HEK293 (cell line): ENCODE measurements at regions not wholly inside any gene's neighbourhood (a gene's known extent, or its start where the extent isn't known, plus 50 kb on each side); places are given as distances from the start of the nearest gene placed in this dataset.

ENCODE experiments used
- CTCF ChIA-PET: fragments of 350-600 bp; formaldehyde crosslinking; extraction: SDS; loops from one replicate; lab custom pipeline; 2021; ENCODE audit warnings: antibody characterized with exemption; lab: Yijun Ruan, JAX
- POLR2A ChIA-PET: fragments of 300-600 bp; formaldehyde crosslinking; extraction: SDS; loops from one replicate; lab custom pipeline; 2020; ENCODE audit warnings: antibody characterized with exemption, inconsistent platforms; lab: Yijun Ruan, JAX
- H3K27ac ChIP-seq: fragments of 200-500 bp; sonication (Bioruptor generic); 2 replicates; pipeline ENCODE4 v1.5.1; 2014; ENCODE audit warnings: low read depth, low read length, control low read depth, inconsistent platforms; ENCODE audit errors: extremely low read depth
- H3K36me3 ChIP-seq, 2 experiments: fragments of 200-500 bp in 1 of 2; sonication (Bioruptor generic) in 1 of 2; 1 replicate in 1 of 2; 2 replicates in 1 of 2; pipeline ENCODE4 v1.5.1; 2014 to 2017; ENCODE audit warnings: inconsistent platforms in 2 of 2, low read length in 2 of 2; ENCODE audit not compliant: control insufficient read depth in 2 of 2, insufficient read depth in 1 of 2
- H3K4me1 ChIP-seq: fragments of 200-500 bp; sonication (Bioruptor generic); 2 replicates; pipeline ENCODE4 v1.5.1; 2014; ENCODE audit warnings: mild to moderate bottlenecking, low read length, inconsistent platforms; ENCODE audit not compliant: control insufficient read depth, insufficient read depth
- H3K4me3 ChIP-seq: 2 replicates; pipeline ENCODE4 v1.5.1; 2011; ENCODE audit warnings: low read depth, mild to moderate bottlenecking, control low read depth, low read length, moderate library complexity
- H3K9me3 ChIP-seq: fragments of 200-500 bp; sonication (Bioruptor generic); 2 replicates; pipeline ENCODE4 v1.5.1; 2014; ENCODE audit warnings: low read depth, low read length, inconsistent platforms; ENCODE audit not compliant: control insufficient read depth, insufficient read depth
- HOXA7 ChIP-seq: sonication (generic); formaldehyde crosslinking; IDR thresholded peaks from 2 replicates; pipeline ENCODE4 v1.8.1; 2022; ENCODE audit warnings: missing genetic modification reagents, borderline replicate concordance
- HOXD13 ChIP-seq: sonication (generic); formaldehyde crosslinking; IDR thresholded peaks from 2 replicates; pipeline ENCODE4 v1.8.0; 2022; ENCODE audit warnings: missing genetic modification reagents, borderline replicate concordance
- KLF1 ChIP-seq: fragments of 450-650 bp; formaldehyde crosslinking; IDR thresholded peaks from 2 replicates; pipeline ENCODE4 v1.5.1; 2016; ENCODE audit warnings: missing biosample characterization, missing genetic modification characterization
- REPIN1 ChIP-seq: fragments of 450-650 bp; formaldehyde crosslinking; IDR thresholded peaks from 2 replicates; pipeline ENCODE4 v1.5.1; 2017; ENCODE audit warnings: missing biosample characterization, missing genetic modification characterization, low read depth
- SALL2 ChIP-seq: fragments of 450-650 bp; formaldehyde crosslinking; IDR thresholded peaks from 2 replicates; pipeline ENCODE4 v1.5.0; 2017; ENCODE audit warnings: missing biosample characterization, mild to moderate bottlenecking, missing genetic modification characterization, borderline replicate concordance
- ZBTB21 ChIP-seq: fragments of 450-650 bp; formaldehyde crosslinking; IDR thresholded peaks from 2 replicates; pipeline ENCODE4 v1.5.1; 2017; ENCODE audit warnings: missing biosample characterization, missing genetic modification characterization
- ZEB2 ChIP-seq: fragments of 450-650 bp; formaldehyde crosslinking; IDR thresholded peaks from 2 replicates; pipeline ENCODE4 v1.5.1; 2016; ENCODE audit warnings: missing biosample characterization, missing genetic modification characterization
- ZFP69B ChIP-seq: fragments of 450-650 bp; formaldehyde crosslinking; IDR thresholded peaks from 2 replicates; pipeline ENCODE4 v1.5.1; 2016; ENCODE audit warnings: missing biosample characterization, missing genetic modification characterization
- ZIC2 ChIP-seq: fragments of 450-650 bp; formaldehyde crosslinking; IDR thresholded peaks from 2 replicates; pipeline ENCODE4 v1.5.1; 2016; ENCODE audit warnings: missing biosample characterization, missing genetic modification characterization
- ZNF112 ChIP-seq: fragments of 450-650 bp; formaldehyde crosslinking; IDR thresholded peaks from 2 replicates; pipeline ENCODE4 v1.5.0; 2017; ENCODE audit warnings: missing biosample characterization, missing genetic modification characterization
- ZNF16 ChIP-seq: fragments of 450-650 bp; formaldehyde crosslinking; IDR thresholded peaks from 2 replicates; pipeline ENCODE4 v1.5.1; 2016; ENCODE audit warnings: low read depth, missing biosample characterization, missing genetic modification characterization
- ZNF214 ChIP-seq: fragments of 450-650 bp; formaldehyde crosslinking; IDR thresholded peaks from 2 replicates; pipeline ENCODE4 v1.5.1; 2017; ENCODE audit warnings: missing biosample characterization, mild to moderate bottlenecking, missing genetic modification characterization, borderline replicate concordance
- ZNF223 ChIP-seq: fragments of 450-650 bp; formaldehyde crosslinking; IDR thresholded peaks from 2 replicates; pipeline ENCODE4 v1.5.1; 2016; ENCODE audit warnings: missing biosample characterization, missing genetic modification characterization
- ZNF239 ChIP-seq: fragments of 450-650 bp; formaldehyde crosslinking; IDR thresholded peaks from 2 replicates; pipeline ENCODE4 v1.5.1; 2016; ENCODE audit warnings: missing biosample characterization, missing genetic modification characterization
- ZNF335 ChIP-seq: fragments of 450-650 bp; formaldehyde crosslinking; conservative IDR thresholded peaks from 2 replicates; pipeline ENCODE4 v1.5.1; 2016; ENCODE audit warnings: missing biosample characterization, missing genetic modification characterization
- ZNF341 ChIP-seq: fragments of 450-650 bp; formaldehyde crosslinking; IDR thresholded peaks from 2 replicates; pipeline ENCODE4; 2016; ENCODE audit warnings: low read depth, missing biosample characterization, missing genetic modification characterization
- ZNF366 ChIP-seq: fragments of 450-650 bp; formaldehyde crosslinking; conservative IDR thresholded peaks from 2 replicates; pipeline ENCODE4 v1.5.1; 2016; ENCODE audit warnings: missing biosample characterization, missing genetic modification characterization
- ZNF423 ChIP-seq: fragments of 450-650 bp; formaldehyde crosslinking; IDR thresholded peaks from 2 replicates; pipeline ENCODE4 v1.5.1; 2016; ENCODE audit warnings: missing biosample characterization, missing genetic modification characterization
- ZNF521 ChIP-seq: fragments of 450-650 bp; formaldehyde crosslinking; IDR thresholded peaks from 2 replicates; pipeline ENCODE4 v1.5.1; 2017; ENCODE audit warnings: missing biosample characterization, mild to moderate bottlenecking, missing genetic modification characterization
- ZNF624 ChIP-seq: fragments of 450-650 bp; formaldehyde crosslinking; IDR thresholded peaks from 2 replicates; pipeline ENCODE4 v1.5.1; 2017; ENCODE audit warnings: missing biosample characterization, missing genetic modification characterization
- ZNF629 ChIP-seq: fragments of 450-650 bp; formaldehyde crosslinking; IDR thresholded peaks from 2 replicates; pipeline ENCODE4 v1.5.1; 2017; ENCODE audit warnings: missing biosample characterization, missing genetic modification characterization
- ZNF747 ChIP-seq: fragments of 450-650 bp; formaldehyde crosslinking; IDR thresholded peaks from 2 replicates; pipeline ENCODE4 v1.5.1; 2016; ENCODE audit warnings: missing biosample characterization, missing genetic modification characterization
- ZNF776 ChIP-seq: fragments of 450-650 bp; formaldehyde crosslinking; IDR thresholded peaks from 2 replicates; pipeline ENCODE4 v1.5.0; 2017; ENCODE audit warnings: missing biosample characterization, missing genetic modification characterization, borderline replicate concordance
- ZNF777 ChIP-seq: fragments of 450-650 bp; formaldehyde crosslinking; IDR thresholded peaks from 2 replicates; pipeline ENCODE4 v1.5.1; 2017; ENCODE audit warnings: missing biosample characterization, missing genetic modification characterization, borderline replicate concordance
- ZSCAN30 ChIP-seq: fragments of 450-650 bp; IDR thresholded peaks from 2 replicates; pipeline ENCODE4 v1.5.1; 2018; ENCODE audit warnings: missing biosample characterization, mild to moderate bottlenecking, missing genetic modification characterization, moderate library complexity
- TF ChIP-seq, protein P1 (sequence below): fragments of 450-650 bp; formaldehyde crosslinking; IDR thresholded peaks from 2 replicates; pipeline ENCODE4 v1.5.1; 2016; ENCODE audit warnings: missing biosample characterization, missing genetic modification characterization, low read depth
- TF ChIP-seq, protein P2 (sequence below): fragments of 450-650 bp; formaldehyde crosslinking; IDR thresholded peaks from 2 replicates; pipeline ENCODE4 v1.5.1; 2016; ENCODE audit warnings: missing biosample characterization, missing genetic modification characterization
- TF ChIP-seq, protein P3 (sequence below): fragments of 450-650 bp; formaldehyde crosslinking; IDR thresholded peaks from 2 replicates; pipeline ENCODE4 v1.5.1; 2017; ENCODE audit warnings: missing biosample characterization, missing genetic modification characterization
- TF ChIP-seq, protein P4 (sequence below): fragments of 450-650 bp; formaldehyde crosslinking; IDR thresholded peaks from 2 replicates; pipeline ENCODE4 v1.5.1; 2016; ENCODE audit warnings: missing biosample characterization, missing genetic modification characterization

DNA sequence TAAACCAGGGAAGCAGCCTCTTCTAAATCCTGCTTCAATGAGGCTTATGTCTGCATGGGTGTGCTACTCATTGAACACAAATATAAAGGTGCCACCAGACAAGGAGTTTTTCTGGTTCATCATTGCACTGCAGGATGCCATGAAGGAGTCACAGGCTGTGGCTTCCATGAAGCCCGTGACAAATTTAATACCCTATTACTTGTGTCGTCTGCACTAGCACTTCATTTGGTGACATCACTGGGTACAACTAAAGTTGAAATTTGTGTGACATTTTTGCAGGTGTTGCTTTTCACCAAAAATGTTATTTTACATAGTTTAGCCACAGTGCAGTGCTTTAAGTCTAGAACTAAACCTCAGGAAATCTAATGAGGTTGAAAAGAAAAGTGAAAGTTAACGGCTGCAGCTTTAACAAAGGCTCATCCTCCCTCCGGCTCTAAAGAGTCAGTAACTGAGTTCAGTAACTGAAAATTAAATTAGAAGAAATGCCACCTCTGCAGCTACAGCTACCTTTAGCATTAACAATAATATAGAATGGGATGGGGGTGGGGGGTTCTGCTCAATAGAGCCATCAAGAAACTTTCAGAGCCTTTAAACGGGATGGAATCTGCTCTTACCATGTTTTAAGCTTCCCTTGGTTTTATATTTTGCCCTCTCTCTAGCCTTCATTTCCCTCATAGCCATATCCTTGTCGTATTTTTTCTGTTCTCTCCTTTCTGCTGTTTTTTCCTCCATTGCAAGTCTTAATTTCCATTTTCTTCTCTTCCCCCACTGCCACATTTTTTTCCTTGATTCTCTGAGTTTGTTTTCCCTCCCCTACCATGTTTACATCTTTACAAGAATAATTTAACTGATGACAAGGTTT is 233.8 kb upstream of the TMEM161B start (continued):
- peak; percentile 60; the same call in 1 of the 2 replicates for TF ChIP-seq ZBTB21
- TF ChIP-seq ZNF341 (tag by site-specific recombination): peak; percentile 45; the same call in 1 of the 2 replicates
- no peak for TF ChIP-seq ZNF16 (tag by site-specific recombination)
- no peak for TF ChIP-seq ZNF521 (tag by site-specific recombination)
- TF ChIP-seq ZNF366: peak; percentile 31; the same call in 1 of the 2 replicates
- TF ChIP-seq ZNF777: no peak
- no peak for TF ChIP-seq ZNF624
- no peak for TF ChIP-seq ZNF214 (tag by site-specific recombination)
- TF ChIP-seq ZNF335: peak; percentile 53
- TF ChIP-seq ZNF223: no peak
- no peak for TF ChIP-seq ZNF239 (tag by site-specific recombination)
- no peak for TF ChIP-seq ZNF747
- TF ChIP-seq ZNF629 (tag by site-specific recombination): peak; percentile 77
- no peak for TF ChIP-seq ZNF423 (tag by site-specific recombination)
- no peak for TF ChIP-seq REPIN1 (tag by site-specific recombination)
- no peak for TF ChIP-seq HOXD13
- TF ChIP-seq KLF1 (tag by site-specific recombination): no peak
- TF ChIP-seq, protein P1, sequence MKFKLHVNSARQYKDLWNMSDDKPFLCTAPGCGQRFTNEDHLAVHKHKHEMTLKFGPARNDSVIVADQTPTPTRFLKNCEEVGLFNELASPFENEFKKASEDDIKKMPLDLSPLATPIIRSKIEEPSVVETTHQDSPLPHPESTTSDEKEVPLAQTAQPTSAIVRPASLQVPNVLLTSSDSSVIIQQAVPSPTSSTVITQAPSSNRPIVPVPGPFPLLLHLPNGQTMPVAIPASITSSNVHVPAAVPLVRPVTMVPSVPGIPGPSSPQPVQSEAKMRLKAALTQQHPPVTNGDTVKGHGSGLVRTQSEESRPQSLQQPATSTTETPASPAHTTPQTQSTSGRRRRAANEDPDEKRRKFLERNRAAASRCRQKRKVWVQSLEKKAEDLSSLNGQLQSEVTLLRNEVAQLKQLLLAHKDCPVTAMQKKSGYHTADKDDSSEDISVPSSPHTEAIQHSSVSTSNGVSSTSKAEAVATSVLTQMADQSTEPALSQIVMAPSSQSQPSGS (tag by site-specific recombination): 0 out of 2 replicates have a peak, but pooled peaks have one; percentile 48
- no peak for TF ChIP-seq ZIC2
- no peak for TF ChIP-seq ZEB2
- TF ChIP-seq, protein P2, sequence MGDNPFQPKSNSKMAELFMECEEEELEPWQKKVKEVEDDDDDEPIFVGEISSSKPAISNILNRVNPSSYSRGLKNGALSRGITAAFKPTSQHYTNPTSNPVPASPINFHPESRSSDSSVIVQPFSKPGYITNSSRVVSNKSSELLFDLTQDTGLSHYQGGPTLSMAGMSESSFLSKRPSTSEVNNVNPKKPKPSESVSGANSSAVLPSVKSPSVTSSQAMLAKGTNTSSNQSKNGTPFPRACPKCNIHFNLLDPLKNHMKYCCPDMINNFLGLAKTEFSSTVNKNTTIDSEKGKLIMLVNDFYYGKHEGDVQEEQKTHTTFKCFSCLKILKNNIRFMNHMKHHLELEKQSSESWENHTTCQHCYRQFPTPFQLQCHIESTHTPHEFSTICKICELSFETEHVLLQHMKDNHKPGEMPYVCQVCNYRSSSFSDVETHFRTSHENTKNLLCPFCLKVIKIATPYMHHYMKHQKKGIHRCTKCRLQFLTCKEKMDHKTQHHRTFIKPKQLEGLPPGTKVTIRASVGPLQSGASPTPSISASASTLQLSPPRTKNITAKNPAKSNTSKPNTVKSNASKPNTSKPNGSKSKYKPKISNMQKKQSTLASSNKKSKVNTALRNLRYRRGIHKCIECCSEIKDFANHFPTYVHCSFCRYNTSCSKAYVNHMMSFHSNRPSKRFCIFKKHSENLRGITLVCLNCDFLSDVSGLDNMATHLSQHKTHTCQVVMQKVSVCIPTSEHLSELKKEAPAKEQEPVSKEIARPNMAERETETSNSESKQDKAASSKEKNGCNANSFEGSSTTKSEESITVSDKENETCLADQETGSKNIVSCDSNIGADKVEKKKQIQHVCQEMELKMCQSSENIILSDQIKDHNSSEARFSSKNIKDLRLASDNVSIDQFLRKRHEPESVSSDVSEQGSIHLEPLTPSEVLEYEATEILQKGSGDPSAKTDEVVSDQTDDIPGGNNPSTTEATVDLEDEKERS (tag by site-specific recombination): no peak
- no peak for TF ChIP-seq HOXA7 (CRISPR knock-in tag)
- TF ChIP-seq ZNF112: no peak
- TF ChIP-seq ZNF776: no peak
- no peak for TF ChIP-seq SALL2 (tag by site-specific recombination)

DNA sequence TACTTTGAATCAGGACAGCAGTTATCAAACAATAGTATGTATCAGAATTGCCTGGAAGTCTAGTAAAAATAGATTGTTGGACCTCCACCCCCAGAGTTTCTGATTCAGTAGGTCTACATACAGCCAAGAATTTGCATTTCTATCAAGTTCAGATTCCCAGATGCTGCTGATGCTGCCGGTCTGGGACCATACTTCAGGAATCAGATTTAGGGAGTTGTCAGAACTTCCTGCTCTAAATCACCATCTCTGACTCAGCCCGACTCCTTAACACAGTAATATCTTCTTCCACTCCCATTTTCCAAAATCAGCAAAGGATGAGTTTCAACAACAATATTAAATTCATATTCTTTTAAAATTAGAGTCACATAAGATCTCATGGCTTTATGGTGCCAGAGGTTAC is 227.2 kb upstream of the TMEM161B start:
- Histone ChIP-seq H3K27ac (no peak overlapping the region), H3K4me3 (no peak overlapping the region), H3K4me1 (no peaks in the 10 kb centered on the region)
- CTCF ChIA-PET: interaction anchor here (1.0 kb wide), 1 partner anchor 16 kb away, joined by 5 read pairs; no protein-coding TSS in a partner anchor
- POLR2A ChIA-PET: no interaction called here
- no peak for TF ChIP-seq ZFP69B (tag by site-specific recombination)
- TF ChIP-seq, protein P3, sequence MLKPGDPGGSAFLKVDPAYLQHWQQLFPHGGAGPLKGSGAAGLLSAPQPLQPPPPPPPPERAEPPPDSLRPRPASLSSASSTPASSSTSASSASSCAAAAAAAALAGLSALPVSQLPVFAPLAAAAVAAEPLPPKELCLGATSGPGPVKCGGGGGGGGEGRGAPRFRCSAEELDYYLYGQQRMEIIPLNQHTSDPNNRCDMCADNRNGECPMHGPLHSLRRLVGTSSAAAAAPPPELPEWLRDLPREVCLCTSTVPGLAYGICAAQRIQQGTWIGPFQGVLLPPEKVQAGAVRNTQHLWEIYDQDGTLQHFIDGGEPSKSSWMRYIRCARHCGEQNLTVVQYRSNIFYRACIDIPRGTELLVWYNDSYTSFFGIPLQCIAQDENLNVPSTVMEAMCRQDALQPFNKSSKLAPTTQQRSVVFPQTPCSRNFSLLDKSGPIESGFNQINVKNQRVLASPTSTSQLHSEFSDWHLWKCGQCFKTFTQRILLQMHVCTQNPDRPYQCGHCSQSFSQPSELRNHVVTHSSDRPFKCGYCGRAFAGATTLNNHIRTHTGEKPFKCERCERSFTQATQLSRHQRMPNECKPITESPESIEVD (tag by site-specific recombination): no peak
- TF ChIP-seq, protein P4, sequence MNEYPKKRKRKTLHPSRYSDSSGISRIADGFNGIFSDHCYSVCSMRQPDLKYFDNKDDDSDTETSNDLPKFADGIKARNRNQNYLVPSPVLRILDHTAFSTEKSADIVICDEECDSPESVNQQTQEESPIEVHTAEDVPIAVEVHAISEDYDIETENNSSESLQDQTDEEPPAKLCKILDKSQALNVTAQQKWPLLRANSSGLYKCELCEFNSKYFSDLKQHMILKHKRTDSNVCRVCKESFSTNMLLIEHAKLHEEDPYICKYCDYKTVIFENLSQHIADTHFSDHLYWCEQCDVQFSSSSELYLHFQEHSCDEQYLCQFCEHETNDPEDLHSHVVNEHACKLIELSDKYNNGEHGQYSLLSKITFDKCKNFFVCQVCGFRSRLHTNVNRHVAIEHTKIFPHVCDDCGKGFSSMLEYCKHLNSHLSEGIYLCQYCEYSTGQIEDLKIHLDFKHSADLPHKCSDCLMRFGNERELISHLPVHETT (tag by site-specific recombination): no peak
- no peak for TF ChIP-seq ZSCAN30 (tag by site-specific recombination)
- TF ChIP-seq, all 188 proteins: peak for 0
- Histone ChIP-seq H3K9me3 (no peaks in the 10 kb centered on the region), H3K36me3 (no peaks in the 10 kb centered on the region)
